ENCODE measurements at regions not wholly inside any gene's neighbourhood (a gene's known extent, or its start where the extent isn't known, plus 50 kb on each side); places are given as distances from the start of the nearest gene placed in this dataset.

DNA sequence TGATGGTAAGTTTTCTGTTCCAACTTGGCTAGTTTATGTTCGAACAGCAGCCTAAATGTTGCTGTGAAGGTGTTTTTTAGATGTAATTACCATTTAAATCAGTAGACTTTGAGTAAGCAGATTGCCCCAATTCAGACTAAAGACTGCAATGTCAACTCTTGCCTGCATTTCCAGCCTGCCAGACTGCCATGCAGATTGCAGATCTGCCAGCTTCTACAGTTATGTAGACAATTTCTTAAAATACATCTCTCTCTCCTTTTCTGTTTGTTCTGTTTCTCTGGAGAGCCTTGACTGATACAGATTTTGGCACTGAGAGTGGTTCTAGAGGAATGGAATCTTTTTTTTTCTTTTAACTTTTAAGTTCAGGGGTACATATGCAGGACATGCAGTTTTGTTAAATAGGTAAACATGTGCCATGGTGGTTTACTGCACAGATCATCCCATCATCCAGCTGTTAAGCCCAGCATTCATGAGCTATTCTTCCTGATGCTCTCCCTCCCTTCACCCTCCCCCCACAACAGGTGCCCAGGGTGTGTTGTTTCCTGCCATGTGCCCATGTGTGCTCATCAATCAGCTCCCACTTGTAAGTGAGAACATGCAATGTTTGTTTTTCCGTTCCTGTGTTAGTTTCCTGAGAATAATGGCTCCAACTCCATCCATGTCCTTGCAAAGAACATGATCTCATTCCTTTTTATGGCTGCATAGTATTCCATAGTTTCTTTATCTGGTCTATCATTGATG lies 227.8 kb downstream of the CPE start:
- no peak for DNase-seq (ENCODE audit: low spot score)
- intact Hi-C loops (cut with DNase I) = no loop called here

DNA sequence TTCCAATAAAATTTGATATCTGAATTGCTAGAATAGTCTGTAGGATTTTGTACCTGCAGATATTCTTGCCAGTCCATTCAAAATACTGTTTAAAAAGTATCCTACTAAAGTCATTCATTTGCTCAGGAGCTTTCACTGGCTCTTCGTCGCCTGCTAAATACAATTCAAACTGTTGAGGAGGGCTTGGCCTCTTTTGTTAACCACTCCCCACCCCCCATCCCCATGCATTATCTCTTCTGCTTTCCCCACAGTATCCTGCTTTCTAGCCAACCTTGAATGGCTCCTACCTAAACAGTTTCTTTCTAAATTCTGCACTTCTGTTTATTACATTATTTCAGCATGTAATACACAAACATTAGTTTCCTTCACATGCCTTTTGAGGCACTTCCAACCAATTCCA lies 230.8 kb downstream of the CPE start:
- intact Hi-C loops (cut with DNase I) = no loop called here
- DNase-seq (ENCODE audit: low spot score) = no peak

DNA sequence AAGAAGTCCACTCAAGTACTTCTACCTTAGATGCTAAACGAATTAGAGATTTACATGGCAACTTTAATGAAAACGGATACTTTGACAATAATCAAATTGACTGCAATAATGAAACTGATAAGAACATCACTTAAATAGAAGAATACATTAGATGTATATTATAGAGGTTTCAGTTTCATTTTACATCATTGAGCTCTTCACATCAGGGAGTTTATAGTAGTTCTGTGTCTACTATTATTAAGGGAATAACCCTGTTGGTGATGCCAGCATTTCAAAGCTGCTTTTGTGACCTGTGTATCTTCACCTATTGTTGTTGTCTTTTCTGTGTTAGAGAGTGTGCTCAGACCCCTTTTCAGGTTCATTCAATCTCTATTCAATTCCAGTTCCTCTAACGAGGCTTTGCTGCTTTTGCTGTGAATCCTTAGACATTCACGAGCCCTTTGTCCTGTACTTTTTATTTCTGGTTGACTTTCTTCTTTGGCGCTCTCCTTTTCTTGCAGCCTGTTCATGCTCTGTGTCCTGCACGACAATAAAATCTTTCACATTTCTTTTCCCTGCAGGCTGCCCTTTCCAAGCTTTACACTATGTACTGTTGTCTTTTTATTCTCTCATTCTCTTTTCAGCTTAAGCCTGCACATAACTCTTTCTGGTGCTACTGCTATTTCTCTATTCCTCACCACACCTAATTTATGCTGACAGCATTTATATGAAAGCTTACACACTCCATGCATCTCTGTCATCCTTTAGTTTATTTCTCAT lies 232.1 kb downstream of the CPE start:
- intact Hi-C loops (cut with DNase I) = no loop called here
- DNase-seq (ENCODE audit: low spot score) = no peak

DNA sequence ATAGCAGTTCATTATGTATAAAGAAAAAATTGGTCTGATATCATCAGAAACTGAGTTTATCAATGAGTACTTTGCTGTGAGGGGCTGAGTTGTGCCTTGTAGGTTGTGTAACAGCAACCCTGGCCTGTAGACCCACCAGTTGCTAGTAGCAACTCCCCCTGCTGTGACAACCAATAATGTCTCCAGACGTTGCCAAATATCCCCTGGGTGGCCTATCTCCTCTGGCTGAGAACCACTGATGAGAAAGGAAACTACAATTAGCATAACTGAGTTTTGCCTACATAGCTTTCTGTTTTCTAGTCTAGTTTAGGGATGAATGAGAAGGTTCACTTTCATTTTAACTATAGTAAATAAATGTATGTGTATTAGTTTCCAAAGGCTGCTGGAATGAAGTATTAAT lies 234.1 kb downstream of the CPE start:
- intact Hi-C loops (cut with DNase I) = no loop called here

DNA sequence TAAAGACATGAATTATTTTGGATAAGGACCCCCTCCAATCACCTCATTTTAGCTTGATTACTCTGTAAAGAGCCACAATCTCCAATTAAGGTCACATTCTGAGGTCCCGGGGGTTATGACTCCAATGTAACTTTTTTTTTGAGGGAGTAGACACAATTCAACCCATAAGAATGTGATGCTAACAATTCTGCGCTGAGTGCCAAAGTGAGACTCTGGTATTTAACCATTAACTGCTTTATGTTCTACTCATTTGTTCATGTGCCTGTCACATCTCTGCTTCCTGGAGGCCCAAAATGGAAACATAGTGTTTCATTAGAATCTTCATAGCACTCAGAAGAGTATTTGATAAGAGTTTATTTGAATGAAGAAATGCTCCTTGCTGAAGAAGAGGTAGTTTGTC lies 234.8 kb downstream of the CPE start:
- DNase-seq (ENCODE audit: low spot score) = no peak
- intact Hi-C loops (cut with DNase I) = no loop called here

More for the DNA sequence above, 234.1 kb downstream of the CPE start:
- no peak for DNase-seq (ENCODE audit: low spot score)

DNA sequence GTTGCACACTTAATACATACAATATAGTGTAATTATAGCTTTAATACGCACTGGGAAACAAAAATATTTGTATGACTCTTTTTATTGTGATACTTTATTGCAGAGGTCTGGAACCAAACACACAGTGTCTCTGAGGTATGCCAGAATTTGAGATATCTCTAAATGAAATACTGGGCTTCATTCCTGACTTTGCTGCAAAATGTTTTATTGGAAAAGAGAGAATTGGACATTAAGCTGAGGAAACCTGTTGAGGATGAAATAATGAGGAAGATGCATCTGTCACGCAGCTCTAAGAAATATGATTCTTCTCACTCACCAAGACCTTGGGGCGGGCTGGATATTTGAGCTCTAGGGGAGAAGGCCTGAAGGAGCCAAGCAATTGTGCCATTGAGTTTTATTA lies 242.1 kb downstream of the CPE start:
- intact Hi-C loops (cut with DNase I) = loop anchor here (10.0 kb wide), 1 partner anchor 224 kb away; no protein-coding TSS in a partner anchor
- DNase-seq (ENCODE audit: low spot score) = no peak

DNA sequence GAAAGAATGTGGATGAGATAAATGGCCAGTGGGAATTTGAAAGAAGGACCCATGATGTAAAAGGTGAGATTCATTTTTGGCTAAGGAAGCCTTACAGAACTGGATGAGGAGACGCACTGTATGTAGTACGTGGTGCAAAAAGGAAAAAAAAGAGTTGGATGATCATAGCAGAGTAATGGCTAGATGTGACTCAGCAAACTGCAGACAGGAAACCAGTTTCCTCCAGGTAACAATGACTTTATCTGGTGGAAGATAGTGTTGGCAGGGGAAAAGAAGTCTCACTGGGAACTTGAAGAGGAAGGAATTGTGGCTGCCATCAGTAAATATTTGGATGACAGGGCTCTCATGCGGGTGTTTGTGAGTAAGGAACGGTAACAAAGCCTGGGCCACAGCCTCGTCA lies 243.2 kb downstream of the CPE start:
- intact Hi-C loops (cut with DNase I) = loop anchor here (10.0 kb wide), 1 partner anchor 223 kb away; no protein-coding TSS in a partner anchor
- DNase-seq (ENCODE audit: low spot score) = no peak

DNA sequence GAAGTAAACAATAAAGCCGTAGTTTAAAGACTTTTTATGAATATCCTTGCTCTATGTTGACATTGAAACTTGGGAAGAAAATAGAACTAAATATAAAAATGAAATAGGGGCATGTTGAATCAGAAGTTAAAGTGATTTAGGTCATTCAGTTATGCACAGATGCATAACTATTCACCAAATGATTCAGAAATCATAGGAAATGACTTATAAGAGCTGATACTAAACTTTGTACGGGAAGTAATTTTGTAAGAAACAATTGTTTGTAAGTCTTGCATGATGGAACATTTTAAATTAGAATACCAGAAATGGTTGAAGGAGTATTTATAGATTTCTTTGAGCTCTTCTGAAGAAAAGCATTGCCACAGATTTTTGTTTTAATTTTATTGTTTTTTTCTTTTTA lies 246.5 kb downstream of the CPE start:
- intact Hi-C loops (cut with DNase I) = loop anchor here (10.0 kb wide), 1 partner anchor 220 kb away; no protein-coding TSS in a partner anchor
- DNase-seq (ENCODE audit: low spot score) = no peak

DNA sequence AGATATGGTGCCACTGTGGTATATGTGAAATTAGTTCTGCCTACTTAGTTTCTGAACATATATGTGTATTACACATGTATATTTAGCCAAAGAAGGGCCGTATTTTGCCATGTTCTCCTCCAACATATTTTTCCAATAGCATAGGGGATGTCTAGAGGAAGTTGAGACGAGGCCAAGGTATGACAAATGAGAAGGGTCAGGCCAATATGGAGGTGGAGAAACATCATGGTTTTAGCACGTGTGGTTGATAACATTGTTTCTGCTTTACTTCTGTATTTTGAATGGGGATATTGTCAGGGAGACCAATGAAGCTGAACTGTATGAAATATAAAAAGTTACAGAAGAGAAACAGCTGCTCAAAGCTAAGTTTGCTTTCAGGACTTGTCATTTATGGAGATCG lies 246.7 kb upstream of the TLL1 start:
- DNase-seq (ENCODE audit: low spot score) = no peak
- intact Hi-C loops (cut with DNase I) = loop anchor here (10.0 kb wide), 1 partner anchor 218 kb away; no protein-coding TSS in a partner anchor

DNA sequence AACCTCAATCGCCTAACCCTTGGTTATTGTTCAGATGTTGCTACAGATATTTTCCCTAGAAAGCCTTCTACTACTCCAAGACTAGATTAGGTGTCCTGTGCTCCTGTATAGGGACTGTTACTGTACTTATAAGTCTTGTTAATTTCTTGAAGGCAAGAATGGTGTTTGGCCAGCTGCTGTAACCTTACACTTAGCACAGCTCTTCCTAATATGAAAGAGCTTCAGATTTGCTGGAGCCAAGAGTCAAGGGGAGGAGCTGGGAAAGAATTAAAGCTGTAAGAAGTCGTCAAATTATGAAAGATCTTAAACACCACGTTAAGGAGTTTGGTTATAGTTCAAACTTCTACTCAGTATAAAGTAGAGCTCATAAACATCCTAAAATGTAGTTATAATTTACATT lies 245.9 kb upstream of the TLL1 start:
- no peak for DNase-seq (ENCODE audit: low spot score)
- intact Hi-C loops (cut with DNase I) = loop anchor here (10.0 kb wide), 1 partner anchor 218 kb away; no protein-coding TSS in a partner anchor

DNA sequence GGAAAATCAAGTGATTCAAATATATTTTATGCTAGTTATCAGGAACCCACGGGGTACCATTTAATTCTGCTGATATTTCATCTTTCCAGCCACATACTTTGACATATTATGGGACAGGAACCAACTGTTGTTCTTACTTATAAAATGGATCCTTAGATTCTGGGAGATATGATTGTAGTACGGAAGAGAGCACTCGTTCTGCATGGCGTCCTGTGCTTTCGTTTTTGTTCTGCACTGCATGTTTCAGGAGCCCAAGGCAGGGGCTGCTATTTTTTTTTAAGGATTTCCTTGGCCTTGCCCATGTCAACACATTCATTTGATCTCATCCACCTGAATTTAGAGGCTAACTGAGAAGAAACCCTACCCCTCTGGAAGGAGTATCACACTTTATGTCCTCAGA lies 245.5 kb upstream of the TLL1 start:
- no peak for DNase-seq (ENCODE audit: low spot score)
- intact Hi-C loops (cut with DNase I) = loop anchor here (10.0 kb wide), 1 partner anchor 217 kb away; no protein-coding TSS in a partner anchor

DNA sequence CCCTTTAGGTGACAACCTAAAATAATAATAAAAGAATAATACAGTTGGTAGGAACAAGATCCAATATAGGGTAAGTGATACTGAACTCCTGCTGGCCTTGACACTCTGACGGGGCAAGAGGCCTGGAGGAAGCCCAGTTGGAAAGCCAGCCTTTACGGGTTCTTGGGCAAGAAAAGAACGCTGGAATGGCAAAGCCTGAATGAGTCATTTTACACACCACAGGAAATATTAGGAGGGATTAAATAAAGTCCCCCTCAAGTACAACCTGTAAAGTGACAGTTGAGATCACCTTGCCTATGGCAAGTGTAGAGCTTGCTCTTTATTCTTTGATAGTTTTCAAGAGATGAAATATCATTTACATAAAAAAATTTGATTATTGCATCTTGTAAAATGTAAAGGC lies 244.5 kb upstream of the TLL1 start:
- no peak for DNase-seq (ENCODE audit: low spot score)
- intact Hi-C loops (cut with DNase I) = loop anchor here (10.0 kb wide), 1 partner anchor 216 kb away; no protein-coding TSS in a partner anchor

DNA sequence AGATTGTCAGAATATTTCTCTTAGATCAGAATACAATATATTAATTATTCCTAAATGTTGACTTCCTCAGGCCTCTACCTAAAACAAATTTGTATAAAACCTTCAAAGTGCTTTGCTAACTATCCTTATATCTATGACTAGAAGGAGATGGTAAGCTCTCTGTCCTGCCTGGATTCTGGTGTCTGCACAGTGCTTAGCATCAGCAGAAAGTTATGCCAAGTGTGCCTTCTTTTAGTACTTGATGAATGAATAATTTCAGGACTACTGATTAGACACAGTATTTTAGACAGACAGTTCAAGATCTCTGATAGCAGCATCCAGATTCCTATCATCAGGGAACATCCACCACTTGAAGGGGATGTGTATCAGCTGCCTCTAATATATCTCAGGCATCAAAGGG lies 242.4 kb upstream of the TLL1 start:
- DNase-seq (ENCODE audit: low spot score) = no peak
- intact Hi-C loops (cut with DNase I) = no loop called here

DNA sequence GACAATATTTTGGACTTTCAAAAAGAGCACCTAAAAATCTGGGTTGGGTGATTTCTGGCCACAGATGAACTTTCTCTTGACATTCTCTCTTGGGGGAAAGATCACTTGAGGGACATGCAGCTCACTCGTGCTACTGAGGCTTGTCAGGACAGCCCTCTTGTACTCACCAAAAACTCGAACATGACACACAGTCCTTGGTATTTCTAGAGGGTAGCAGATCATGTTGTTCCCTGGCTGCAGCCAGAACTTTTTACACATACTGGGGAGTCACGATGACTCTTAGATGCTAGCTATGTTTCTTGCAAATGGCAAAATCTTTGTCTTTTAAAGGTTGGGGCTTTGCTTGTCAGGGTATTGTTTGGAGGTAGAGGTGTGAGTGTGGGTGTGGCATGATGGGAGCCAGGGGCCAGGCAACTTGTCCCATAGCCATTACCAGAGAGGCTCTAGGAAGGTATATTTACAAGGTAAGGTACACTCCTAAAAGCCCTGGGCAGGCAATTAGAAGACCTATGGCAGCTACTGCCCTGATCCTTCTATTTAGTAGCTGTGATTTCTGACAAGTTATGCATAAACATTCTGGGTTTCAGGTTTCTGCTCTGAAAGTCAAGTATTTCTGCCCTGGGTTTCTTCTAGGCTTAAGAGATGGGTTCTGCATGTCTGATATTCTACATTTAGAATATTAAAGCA lies 241.7 kb upstream of the TLL1 start:
- DNase-seq (ENCODE audit: low spot score) = no peak
- intact Hi-C loops (cut with DNase I) = no loop called here

DNA sequence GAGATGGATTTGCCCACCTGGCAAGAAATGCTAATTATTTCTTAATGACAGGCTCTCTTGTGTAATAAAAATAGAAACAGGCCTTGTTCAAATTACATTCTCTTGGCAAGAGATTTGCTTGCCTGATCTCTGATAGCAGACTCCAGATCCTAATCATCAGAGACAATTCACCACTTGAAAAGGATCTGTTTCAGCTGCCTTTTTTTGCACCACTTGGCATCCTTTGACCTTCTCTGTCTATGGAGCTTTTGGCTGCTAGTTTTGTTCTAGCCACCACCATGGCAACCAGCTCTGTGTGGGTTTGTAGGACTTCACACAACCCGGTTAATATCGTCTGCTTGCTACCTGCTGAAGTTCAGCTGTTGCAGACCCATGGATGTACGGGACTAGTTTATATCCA lies 241.1 kb upstream of the TLL1 start:
- DNase-seq (ENCODE audit: low spot score) = no peak
- intact Hi-C loops (cut with DNase I) = no loop called here

DNA sequence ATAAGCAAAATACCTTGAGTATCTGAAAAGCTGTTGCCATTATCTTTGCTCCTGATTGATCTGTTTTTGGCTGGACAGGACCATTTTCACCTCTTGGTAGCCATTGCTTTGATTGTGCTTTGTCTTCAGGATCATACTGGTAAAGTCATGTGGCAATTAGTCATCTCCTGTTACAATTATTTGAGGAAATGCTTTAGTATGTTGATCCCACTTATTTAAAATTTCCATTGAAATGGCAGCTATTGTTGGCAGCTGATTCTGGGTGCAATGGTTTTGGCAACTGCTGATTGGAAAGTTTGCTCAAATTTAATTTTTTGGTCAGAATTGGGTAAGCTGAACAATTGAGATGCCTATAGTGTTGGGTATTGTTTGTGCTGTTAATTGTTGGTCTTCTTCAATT lies 238.3 kb upstream of the TLL1 start:
- no peak for DNase-seq (ENCODE audit: low spot score)
- intact Hi-C loops (cut with DNase I) = no loop called here

DNA sequence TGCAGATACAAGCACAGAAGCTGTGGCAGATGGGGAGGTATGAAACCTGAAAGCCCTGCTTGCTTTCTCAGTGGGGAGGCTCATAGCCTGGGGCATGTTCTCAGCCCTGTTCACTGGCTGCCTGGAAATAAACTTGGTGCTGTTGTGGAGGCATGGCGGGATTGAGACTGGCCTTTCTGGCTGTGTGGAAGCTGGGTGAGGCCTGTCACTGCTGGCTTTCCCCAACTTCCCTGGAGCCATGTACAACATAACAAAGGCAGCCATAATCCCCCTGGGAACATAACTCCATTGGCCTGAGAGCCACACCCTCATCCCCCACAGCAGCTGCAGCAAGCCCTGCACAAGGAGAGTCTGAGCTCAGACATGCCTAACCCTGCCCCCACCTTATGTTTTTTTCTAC lies 237.7 kb upstream of the TLL1 start:
- DNase-seq (ENCODE audit: low spot score) = no peak
- intact Hi-C loops (cut with DNase I) = no loop called here

DNA sequence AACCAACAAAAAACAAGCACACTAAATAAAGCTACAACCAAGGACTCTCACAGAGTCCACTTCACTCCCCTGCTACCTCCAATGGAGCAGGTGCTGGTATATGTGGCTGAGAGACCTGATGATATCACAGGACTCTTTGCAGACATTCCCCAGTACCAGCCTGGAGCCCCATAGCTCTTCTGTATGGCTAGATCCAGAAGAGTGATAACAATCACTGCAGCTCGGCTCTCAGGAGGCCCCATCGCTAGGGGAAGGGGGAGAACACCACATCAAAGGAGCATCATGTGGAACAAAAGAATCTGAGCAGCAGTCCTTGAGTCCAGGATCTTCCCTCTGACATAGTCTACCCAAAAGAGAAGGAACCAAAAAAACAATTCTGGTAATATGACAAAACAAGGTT lies 237.1 kb upstream of the TLL1 start:
- no peak for DNase-seq (ENCODE audit: low spot score)
- intact Hi-C loops (cut with DNase I) = no loop called here

DNA sequence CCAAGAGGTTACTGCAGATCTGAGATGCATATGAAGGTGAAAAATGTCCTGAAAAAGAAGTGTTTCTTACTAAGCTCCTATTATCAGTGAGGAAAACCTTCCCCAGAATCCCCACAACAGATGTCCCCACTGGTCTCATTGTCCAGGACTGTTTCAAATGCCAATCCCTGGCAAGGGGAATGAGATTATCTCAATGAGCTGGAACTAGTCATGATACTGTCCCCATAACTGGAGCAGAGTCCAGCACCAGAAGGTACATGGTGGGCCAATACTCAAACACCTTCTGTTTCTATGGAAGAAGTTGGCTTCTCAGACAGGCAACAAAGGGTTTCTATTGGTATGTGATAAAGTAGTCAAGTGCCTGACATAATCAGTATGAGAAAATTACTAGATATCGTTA lies 221.1 kb upstream of the TLL1 start:
- no peak for DNase-seq (ENCODE audit: low spot score)
- intact Hi-C loops (cut with DNase I) = no loop called here

DNA sequence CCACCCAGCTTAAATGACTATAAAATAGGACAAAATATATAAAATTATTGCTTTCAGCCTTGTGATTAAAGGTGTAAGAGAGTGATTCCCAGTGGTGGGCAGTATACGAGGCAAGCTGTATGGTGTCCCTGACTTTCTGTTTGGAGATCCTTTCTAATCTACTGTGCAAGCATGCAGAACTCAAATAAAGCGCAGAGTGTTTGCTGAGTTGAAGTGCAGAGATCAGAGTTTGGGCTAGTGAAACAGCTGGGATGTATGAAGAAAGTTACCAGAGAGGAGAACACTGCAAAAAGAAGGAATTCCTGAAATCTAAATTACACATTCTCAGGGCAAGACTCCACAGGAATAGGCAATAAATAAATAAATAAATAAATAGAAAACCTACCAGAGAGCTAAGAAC lies 218.5 kb upstream of the TLL1 start:
- no peak for DNase-seq (ENCODE audit: low spot score)
- intact Hi-C loops (cut with DNase I) = no loop called here

All from cardiac septum (tissue), 1 donor.